Activated T-helper 2 cell treated with anti-CD3 and anti-CD28 coated beads, Interferon-gamma antibody, Interleukin-2, Interleukin-4, amounts not matched to agents 10 μg/mL and 5 μg/mL and 100 μg/mL, durations not matched to agents 14 hours and 24 hours and 36 hours (primary cell): ENCODE measurements at regions not wholly inside any gene's neighbourhood (a gene's known extent, or its start where the extent isn't known, plus 50 kb on each side); places are given as distances from the start of the nearest gene placed in this dataset.

Source experiments
- DNase-seq: peaks from one replicate; pipeline ENCODE4 v3.0.0; 2021; ENCODE audit warnings: low spot score
- H3K27ac Mint-ChIP-seq: one replicate; pipeline ENCODE4 v1.8.0; 2021; ENCODE audit warnings: mixed read lengths
- H3K27me3 Mint-ChIP-seq: one replicate; pipeline ENCODE4 v1.8.0; 2021; ENCODE audit warnings: low read depth, mixed read lengths
- H3K36me3 Mint-ChIP-seq: one replicate; pipeline ENCODE4 v1.8.0; 2021; ENCODE audit warnings: low read depth, mixed read lengths
- H3K4me1 Mint-ChIP-seq: one replicate; pipeline ENCODE4 v1.8.0; 2021; ENCODE audit warnings: low read depth, mixed read lengths
- H3K4me3 Mint-ChIP-seq: one replicate; pipeline ENCODE4 v1.8.0; 2021; ENCODE audit warnings: low read depth, mild to moderate bottlenecking, moderate library complexity, mixed read lengths
- H3K9me3 Mint-ChIP-seq: one replicate; pipeline ENCODE4 v1.8.0; 2021; ENCODE audit warnings: mixed read lengths
- intact Hi-C: fragments of 100-400 bp; cut with micrococcal nuclease; formaldehyde crosslinking; loops from one replicate; pipeline ENCODE4 v1.15.1; 2023

DNA sequence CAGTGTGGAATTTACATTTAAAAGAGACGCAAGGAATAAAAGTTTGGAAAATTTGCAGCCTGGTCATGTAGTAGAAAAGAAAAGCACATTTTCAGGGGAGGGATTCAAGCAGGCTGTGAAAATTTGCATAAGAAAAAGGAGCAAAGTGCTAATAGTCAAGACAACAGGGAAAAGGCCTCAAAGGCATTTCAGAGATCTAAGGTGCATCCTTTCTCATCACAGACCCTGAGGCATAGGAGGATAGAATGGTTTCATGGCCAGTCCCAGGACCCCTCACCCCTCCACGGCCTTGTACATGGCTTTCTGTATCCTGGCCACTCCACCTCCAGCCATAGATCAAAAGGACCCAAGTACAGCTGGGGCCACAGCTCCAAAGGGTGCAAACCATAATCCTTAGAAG, 380.5 kb upstream of the BRINP3 start:
- no peaks in the 10 kb centered on the region for H3K27me3 Mint-ChIP-seq
- no peak for DNase-seq
- H3K4me1 Mint-ChIP-seq = no peaks in the 10 kb centered on the region
- no peak overlapping the region for H3K27ac Mint-ChIP-seq
- intact Hi-C loops = no loop called here
- H3K9me3 Mint-ChIP-seq = peaks cover 46% of the 10 kb centered on the region
- H3K4me3 Mint-ChIP-seq = no peak overlapping the region
- no peaks in the 10 kb centered on the region for H3K36me3 Mint-ChIP-seq

GRCh38 chr1:190864013-190864641, 386.5 kb upstream of the BRINP3 start:
- intact Hi-C loops = no loop called here
- no peaks in the 10 kb centered on the region for H3K27me3 Mint-ChIP-seq
- no peak overlapping the region for H3K4me3 Mint-ChIP-seq
- no peaks in the 10 kb centered on the region for H3K36me3 Mint-ChIP-seq
- peaks cover 24% of the 10 kb centered on the region for H3K9me3 Mint-ChIP-seq
- DNase-seq = no peak
- no peak overlapping the region for H3K27ac Mint-ChIP-seq
- H3K4me1 Mint-ChIP-seq = no peaks in the 10 kb centered on the region

DNA sequence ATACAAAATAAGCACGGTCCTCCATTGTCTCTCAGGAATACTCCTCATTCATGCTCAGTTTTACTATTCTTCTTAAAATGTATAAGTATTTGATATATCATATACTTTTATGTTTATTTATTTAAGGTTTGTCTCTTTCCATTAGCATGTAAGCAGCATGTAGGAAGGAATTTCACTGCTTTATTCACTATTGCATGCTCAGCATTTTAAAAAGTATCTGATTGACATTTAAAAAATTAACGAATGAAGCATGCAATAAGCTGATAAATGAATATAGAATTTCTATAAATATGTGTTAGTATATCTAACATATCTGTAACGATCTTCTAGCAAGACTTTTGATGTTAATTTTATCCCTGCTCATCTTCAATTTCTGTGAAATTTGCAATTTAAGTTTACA, 402.7 kb upstream of the BRINP3 start:
- intact Hi-C loops = no loop called here

GRCh38 chr1:190881064-190881463, 403.4 kb upstream of the BRINP3 start:
- Mint-ChIP-seq H3K4me3 (no peak overlapping the region), H3K9me3 (peaks cover 11% of the 10 kb centered on the region), H3K36me3 (no peaks in the 10 kb centered on the region), H3K27me3 (no peaks in the 10 kb centered on the region), H3K4me1 (no peaks in the 10 kb centered on the region), H3K27ac (no peak overlapping the region)
- no peak for DNase-seq
- intact Hi-C loops = no loop called here

More for the DNA sequence above, 402.7 kb upstream of the BRINP3 start:
- DNase-seq = no peak
- H3K36me3 Mint-ChIP-seq = no peaks in the 10 kb centered on the region
- H3K27ac Mint-ChIP-seq = no peak overlapping the region
- no peak overlapping the region for H3K4me3 Mint-ChIP-seq
- no peaks in the 10 kb centered on the region for H3K27me3 Mint-ChIP-seq
- H3K4me1 Mint-ChIP-seq = no peaks in the 10 kb centered on the region
- peaks cover 9% of the 10 kb centered on the region for H3K9me3 Mint-ChIP-seq

DNA sequence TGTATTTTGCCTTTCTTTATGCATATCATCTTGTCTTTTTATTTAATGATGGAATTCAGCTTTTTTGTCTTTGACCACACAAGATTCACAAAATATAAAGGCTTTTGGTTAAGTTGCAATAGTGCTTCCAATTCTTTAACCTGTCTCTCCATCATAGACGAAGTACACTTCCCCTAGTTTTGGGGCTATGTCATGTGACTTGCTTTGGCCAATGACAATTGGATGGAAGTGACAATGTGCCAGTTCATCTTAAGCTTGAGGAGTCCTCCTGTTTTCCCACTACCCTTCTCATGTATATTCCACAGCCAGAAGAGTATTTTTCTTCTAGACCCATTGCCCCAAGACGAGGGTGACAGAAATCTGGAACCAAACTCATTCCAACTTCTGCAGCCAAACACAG, 419.6 kb upstream of the BRINP3 start:
- Mint-ChIP-seq H3K9me3 (peaks cover 29% of the 10 kb centered on the region), H3K36me3 (no peaks in the 10 kb centered on the region), H3K4me1 (no peaks in the 10 kb centered on the region), H3K27me3 (no peaks in the 10 kb centered on the region), H3K27ac (no peak overlapping the region), H3K4me3 (no peak overlapping the region)
- DNase-seq = no peak
- intact Hi-C loops = no loop called here

DNA sequence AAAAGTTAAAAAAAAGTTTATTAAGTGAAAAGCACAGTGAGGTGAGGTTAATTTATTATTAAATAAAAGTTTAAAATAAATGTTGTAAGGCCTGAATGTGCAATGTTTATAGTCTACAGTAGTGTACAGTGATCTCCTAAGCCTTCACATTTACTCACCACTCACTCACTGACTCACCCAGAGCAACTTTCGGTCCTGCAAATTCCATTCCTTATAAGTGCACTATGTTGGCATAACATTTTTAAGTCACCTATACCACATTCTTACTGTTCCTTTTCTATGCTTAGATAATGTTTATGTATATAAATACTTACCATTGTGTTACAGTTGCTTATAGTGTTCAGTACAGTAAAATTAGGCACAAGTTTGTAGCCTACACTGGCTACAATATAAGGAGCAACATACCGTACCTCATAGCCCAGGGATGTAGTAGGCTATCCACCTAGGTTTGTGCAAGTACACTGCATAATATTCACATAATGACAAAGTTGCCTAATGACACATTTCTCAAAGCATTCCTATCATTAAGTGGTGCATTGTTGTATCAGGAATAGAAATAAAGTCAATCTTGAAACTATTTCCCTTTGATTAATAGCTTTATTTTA, 426.5 kb upstream of the BRINP3 start:
- Mint-ChIP-seq H3K27ac (no peak overlapping the region), H3K9me3 (peaks cover 20% of the 10 kb centered on the region), H3K4me1 (no peaks in the 10 kb centered on the region), H3K36me3 (no peaks in the 10 kb centered on the region), H3K27me3 (no peaks in the 10 kb centered on the region), H3K4me3 (no peak overlapping the region)
- DNase-seq = no peak
- intact Hi-C loops = no loop called here

DNA sequence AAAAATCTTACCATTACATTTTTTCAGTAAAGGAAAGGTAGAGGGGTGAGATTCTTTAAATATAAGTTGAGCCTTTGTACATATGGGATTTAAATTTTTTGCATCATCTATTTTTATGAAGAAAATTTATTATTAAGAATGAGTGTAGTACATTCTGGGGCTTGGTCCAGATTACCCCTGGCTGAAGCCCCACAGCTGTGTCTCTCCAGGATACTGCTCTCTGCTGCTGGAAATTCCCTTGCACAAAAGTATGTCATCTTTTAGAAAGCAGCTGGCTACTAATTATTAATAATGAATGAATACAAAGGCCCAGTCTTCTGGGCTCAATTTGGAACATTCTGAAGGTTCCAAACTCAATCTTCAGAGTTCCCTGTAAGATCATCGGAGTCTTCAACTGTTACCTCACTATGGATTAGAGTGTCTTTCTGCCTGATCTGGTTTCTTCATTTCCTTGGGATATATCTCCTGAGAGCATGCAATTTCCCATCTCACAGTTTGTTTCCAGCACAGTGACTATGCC, 428.6 kb upstream of the BRINP3 start:
- Mint-ChIP-seq H3K9me3 (peaks cover 9% of the 10 kb centered on the region), H3K4me3 (no peak overlapping the region), H3K4me1 (no peaks in the 10 kb centered on the region), H3K36me3 (no peaks in the 10 kb centered on the region), H3K27me3 (no peaks in the 10 kb centered on the region), H3K27ac (no peak overlapping the region)
- intact Hi-C loops = no loop called here
- no peak for DNase-seq

DNA sequence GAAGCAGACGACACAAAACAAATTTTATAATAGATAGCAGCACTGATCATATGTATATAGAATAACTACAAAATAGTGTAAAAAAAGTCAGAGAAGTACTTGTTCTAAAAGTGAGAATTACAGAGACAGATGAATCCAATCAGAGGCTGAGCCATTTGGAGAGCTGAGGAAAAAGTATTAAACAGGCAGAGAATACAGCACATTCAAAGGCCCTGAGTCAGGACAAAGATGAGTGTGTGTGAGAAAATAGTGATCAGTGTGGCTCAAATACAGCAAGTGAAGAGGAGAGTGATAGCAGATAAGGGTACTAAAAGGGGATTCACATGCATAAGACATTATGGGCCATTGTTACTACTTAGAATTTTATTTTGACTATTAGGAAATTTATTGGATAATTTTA, 430.6 kb upstream of the BRINP3 start:
- no peaks in the 10 kb centered on the region for H3K27me3 Mint-ChIP-seq
- H3K36me3 Mint-ChIP-seq = no peaks in the 10 kb centered on the region
- no peak overlapping the region for H3K27ac Mint-ChIP-seq
- no peak for DNase-seq
- intact Hi-C loops = no loop called here
- peaks cover 14% of the 10 kb centered on the region for H3K9me3 Mint-ChIP-seq
- H3K4me1 Mint-ChIP-seq = no peaks in the 10 kb centered on the region
- no peak overlapping the region for H3K4me3 Mint-ChIP-seq

DNA sequence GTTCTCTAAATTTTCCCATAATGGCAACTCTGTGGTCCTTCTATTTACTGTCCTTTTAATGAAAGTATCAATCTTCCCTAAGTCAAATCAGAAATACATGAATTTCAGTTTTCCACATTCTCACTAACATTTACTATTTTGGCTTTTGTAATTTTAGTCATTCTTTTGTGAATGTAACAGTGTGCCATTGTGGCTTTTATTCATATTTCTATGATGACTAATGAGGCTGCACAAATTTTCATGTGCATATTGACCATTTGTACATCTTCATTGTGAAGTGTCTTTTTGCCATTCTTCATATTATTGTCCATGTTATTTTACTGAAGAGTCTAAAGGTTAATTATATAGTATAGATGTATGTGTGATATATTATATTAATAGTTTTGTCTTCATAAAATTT, 431.0 kb upstream of the BRINP3 start:
- no peak for DNase-seq
- intact Hi-C loops = no loop called here
- Mint-ChIP-seq H3K9me3 (peaks cover 14% of the 10 kb centered on the region), H3K4me1 (no peaks in the 10 kb centered on the region), H3K27ac (no peak overlapping the region), H3K27me3 (no peaks in the 10 kb centered on the region), H3K4me3 (no peak overlapping the region), H3K36me3 (no peaks in the 10 kb centered on the region)

GRCh38 chr1:190935925-190936324, 458.3 kb upstream of the BRINP3 start:
- no peaks in the 10 kb centered on the region for H3K4me1 Mint-ChIP-seq
- no peak overlapping the region for H3K4me3 Mint-ChIP-seq
- no peaks in the 10 kb centered on the region for H3K36me3 Mint-ChIP-seq
- no peak overlapping the region for H3K27ac Mint-ChIP-seq
- intact Hi-C loops = no loop called here
- no peaks in the 10 kb centered on the region for H3K27me3 Mint-ChIP-seq
- DNase-seq = no peak
- peaks cover 16% of the 10 kb centered on the region for H3K9me3 Mint-ChIP-seq

- Mint-ChIP-seq H3K4me1 (no peaks in the 10 kb centered on the region), H3K27me3 (no peaks in the 10 kb centered on the region), H3K36me3 (no peaks in the 10 kb centered on the region), H3K27ac (no peak overlapping the region), H3K4me3 (no peak overlapping the region), H3K9me3 (peaks cover 17% of the 10 kb centered on the region)
- intact Hi-C loops = no loop called here
- no peak for DNase-seq
Measured at GRCh38 chr1:190936337-190936736, 458.7 kb upstream of the BRINP3 start.

- Mint-ChIP-seq H3K36me3 (no peaks in the 10 kb centered on the region), H3K9me3 (peaks cover 13% of the 10 kb centered on the region), H3K27me3 (no peaks in the 10 kb centered on the region), H3K4me3 (no peak overlapping the region), H3K27ac (no peak overlapping the region), H3K4me1 (no peaks in the 10 kb centered on the region)
- DNase-seq = no peak
- intact Hi-C loops = no loop called here
Measured at GRCh38 chr1:190940951-190941350, 463.3 kb upstream of the BRINP3 start.

GRCh38 chr1:190942475-190942874, 464.8 kb upstream of the BRINP3 start:
- H3K4me3 Mint-ChIP-seq = no peak overlapping the region
- H3K36me3 Mint-ChIP-seq = no peaks in the 10 kb centered on the region
- no peak overlapping the region for H3K27ac Mint-ChIP-seq
- DNase-seq = no peak
- no peaks in the 10 kb centered on the region for H3K27me3 Mint-ChIP-seq
- peaks cover 13% of the 10 kb centered on the region for H3K9me3 Mint-ChIP-seq
- intact Hi-C loops = no loop called here
- no peaks in the 10 kb centered on the region for H3K4me1 Mint-ChIP-seq
